ENCODE measurements at regions not wholly inside any gene's neighbourhood (a gene's known extent, or its start where the extent isn't known, plus 50 kb on each side); places are given as distances from the start of the nearest gene placed in this dataset.

GRCh38 chr3:78253860-78254259 lies 1214.0 kb downstream of the ROBO2 start:
- 84 to 91% methylated on average over 3 of the region's 3 CpGs for WGBS, 2 donors
- H3K27me3 ChIP-seq: no peaks in the 10 kb centered on the region
- no peaks in the 10 kb centered on the region for H3K9me3 ChIP-seq
- H3K27ac ChIP-seq: no peak overlapping the region
- no peaks in the 10 kb centered on the region for H3K36me3 ChIP-seq
- no peak overlapping the region for H3K4me3 ChIP-seq
- TF ChIP-seq POLR2A (IDR thresholded peaks at IDR 0.05) (no peak), POLR2AphosphoS5 (IDR thresholded peaks at IDR 0.05) (no peak), EP300 (IDR thresholded peaks at IDR 0.05) (no peak), CTCF (IDR thresholded peaks at IDR 0.05) (no peak)
- H3K4me1 ChIP-seq: no peaks in the 10 kb centered on the region
- no peak for DNase-seq
- no peak for ATAC-seq (ENCODE audit: low FRiP score in 2 of 2)

GRCh38 chr3:78255403-78255802 lies 1215.5 kb downstream of the ROBO2 start:
- ATAC-seq (ENCODE audit: low FRiP score in 2 of 2) (no peak), DNase-seq (no peak)

GRCh38 chr3:78256123-78256522 lies 1216.2 kb downstream of the ROBO2 start:
- WGBS, 2 donors: 74 to 78% methylated on average over 1 of the region's 1 CpG
- H3K27me3 ChIP-seq: no peaks in the 10 kb centered on the region
- DNase-seq: no peak
- no peaks in the 10 kb centered on the region for H3K9me3 ChIP-seq
- no peaks in the 10 kb centered on the region for H3K36me3 ChIP-seq
- no peak for TF ChIP-seq EP300 (IDR thresholded peaks at IDR 0.05)
- TF ChIP-seq POLR2AphosphoS5 (IDR thresholded peaks at IDR 0.05): no peak
- TF ChIP-seq CTCF (IDR thresholded peaks at IDR 0.05): no peak
- TF ChIP-seq POLR2A (IDR thresholded peaks at IDR 0.05): no peak
- no peak overlapping the region for H3K27ac ChIP-seq
- ATAC-seq (ENCODE audit: low FRiP score in 2 of 2): no peak
- no peaks in the 10 kb centered on the region for H3K4me1 ChIP-seq
- no peak overlapping the region for H3K4me3 ChIP-seq

More at GRCh38 chr3:78255403-78255802, 1215.5 kb downstream of the ROBO2 start:
- no peaks in the 10 kb centered on the region for H3K9me3 ChIP-seq
- H3K27ac ChIP-seq: no peak overlapping the region
- no peaks in the 10 kb centered on the region for H3K27me3 ChIP-seq
- no peak overlapping the region for H3K4me3 ChIP-seq
- no peaks in the 10 kb centered on the region for H3K4me1 ChIP-seq
- TF ChIP-seq POLR2A (IDR thresholded peaks at IDR 0.05) (no peak), EP300 (IDR thresholded peaks at IDR 0.05) (no peak), CTCF (IDR thresholded peaks at IDR 0.05) (no peak), POLR2AphosphoS5 (IDR thresholded peaks at IDR 0.05) (no peak)
- WGBS, 2 donors: 29 to 64% methylated on average over 1 of the region's 1 CpG
- no peaks in the 10 kb centered on the region for H3K36me3 ChIP-seq

GRCh38 chr3:78257951-78258530 lies 1218.1 kb downstream of the ROBO2 start:
- Histone ChIP-seq H3K27ac (no peak overlapping the region), H3K4me3 (no peak overlapping the region), H3K9me3 (no peaks in the 10 kb centered on the region), H3K27me3 (no peaks in the 10 kb centered on the region), H3K36me3 (no peaks in the 10 kb centered on the region), H3K4me1 (no peaks in the 10 kb centered on the region)
- DNase-seq: no peak
- WGBS, 2 donors: 77 to 82% methylated on average over 3 of the region's 3 CpGs
- ATAC-seq (ENCODE audit: low FRiP score in 2 of 2): no peak
- no peak for TF ChIP-seq POLR2AphosphoS5 (IDR thresholded peaks at IDR 0.05)
- no peak for TF ChIP-seq POLR2A (IDR thresholded peaks at IDR 0.05)
- no peak for TF ChIP-seq EP300 (IDR thresholded peaks at IDR 0.05)
- no peak for TF ChIP-seq CTCF (IDR thresholded peaks at IDR 0.05)

GRCh38 chr3:78258798-78259197 lies 1218.9 kb downstream of the ROBO2 start:
- no peak overlapping the region for H3K27ac ChIP-seq
- no peaks in the 10 kb centered on the region for H3K27me3 ChIP-seq
- no peak for TF ChIP-seq EP300 (IDR thresholded peaks at IDR 0.05)
- TF ChIP-seq CTCF (IDR thresholded peaks at IDR 0.05): no peak
- no peak for TF ChIP-seq POLR2A (IDR thresholded peaks at IDR 0.05)
- no peak for TF ChIP-seq POLR2AphosphoS5 (IDR thresholded peaks at IDR 0.05)
- no peak for DNase-seq
- no peak for ATAC-seq (ENCODE audit: low FRiP score in 2 of 2)
- no peak overlapping the region for H3K4me3 ChIP-seq
- H3K36me3 ChIP-seq: no peaks in the 10 kb centered on the region
- H3K4me1 ChIP-seq: no peaks in the 10 kb centered on the region
- no peaks in the 10 kb centered on the region for H3K9me3 ChIP-seq

All from upper lobe of left lung (tissue), 6 donors.